ENCODE measurements at regions not wholly inside any gene's neighbourhood (a gene's known extent, or its start where the extent isn't known, plus 50 kb on each side); places are given as distances from the start of the nearest gene placed in this dataset.

DNA sequence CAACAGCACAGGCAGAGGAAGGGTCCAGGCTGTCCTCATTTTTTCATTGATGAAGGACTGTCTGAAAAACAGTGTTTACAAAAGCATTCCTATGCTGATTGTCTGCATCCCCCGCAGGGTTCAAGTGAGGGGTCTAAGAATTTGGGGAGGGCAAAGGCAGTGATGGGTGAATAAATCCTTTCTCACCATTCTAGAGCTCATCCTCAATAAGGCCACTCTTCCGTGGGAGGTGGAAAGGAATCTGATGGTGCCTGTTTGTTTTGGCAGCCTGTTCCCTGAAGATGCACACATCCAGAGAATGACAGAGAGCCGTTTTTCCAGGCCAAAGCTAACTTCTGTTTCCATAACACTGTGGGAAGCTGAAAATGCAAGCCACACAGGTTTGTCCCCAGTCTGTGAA, 164.5 kb downstream of the MOXD1 start:
- TF ChIP-seq CTCF (IDR thresholded peaks at IDR 0.05; ENCODE audit: poor library complexity) (no peak), EZH2 (IDR thresholded peaks at IDR 0.05; ENCODE audit: borderline replicate concordance) (no peak)
